ENCODE measurements at regions not wholly inside any gene's neighbourhood (a gene's known extent, or its start where the extent isn't known, plus 50 kb on each side); places are given as distances from the start of the nearest gene placed in this dataset.

DNA sequence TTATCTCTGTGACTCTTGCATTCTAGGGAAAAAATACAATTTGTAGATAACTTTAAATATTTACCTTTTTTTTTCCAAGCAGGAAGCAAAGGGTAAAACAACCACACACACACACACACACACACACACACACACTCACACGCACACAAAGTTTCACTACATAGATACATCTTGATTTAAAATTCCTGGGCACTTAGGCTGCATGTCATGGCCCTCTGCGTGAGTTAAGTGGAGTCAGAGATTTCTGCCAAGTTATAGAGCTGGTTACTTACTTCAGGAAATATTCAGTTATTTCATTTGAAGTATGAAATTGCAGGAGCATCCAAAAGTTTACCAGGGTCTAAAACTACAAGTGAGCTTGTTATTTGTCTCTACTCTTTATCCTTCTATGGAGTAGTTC is 612.0 kb downstream of the IRS1 start:
- Histone ChIP-seq H3K9ac (ENCODE audit: low read depth in 2 of 2, low read length in 2 of 2) (no peak overlapping the region), H3K9me3 (no peaks in the 10 kb centered on the region), H3K4me1 (no peaks in the 10 kb centered on the region), H3K4me3 (no peak overlapping the region), H3K27me3 (no peaks in the 10 kb centered on the region), H3K27ac (no peak overlapping the region), H3K36me3 (no peaks in the 10 kb centered on the region)
- no peak for DNase-seq
- intact Hi-C loops (cut with DNase I): no loop called here
- TF ChIP-seq, protein P1, sequence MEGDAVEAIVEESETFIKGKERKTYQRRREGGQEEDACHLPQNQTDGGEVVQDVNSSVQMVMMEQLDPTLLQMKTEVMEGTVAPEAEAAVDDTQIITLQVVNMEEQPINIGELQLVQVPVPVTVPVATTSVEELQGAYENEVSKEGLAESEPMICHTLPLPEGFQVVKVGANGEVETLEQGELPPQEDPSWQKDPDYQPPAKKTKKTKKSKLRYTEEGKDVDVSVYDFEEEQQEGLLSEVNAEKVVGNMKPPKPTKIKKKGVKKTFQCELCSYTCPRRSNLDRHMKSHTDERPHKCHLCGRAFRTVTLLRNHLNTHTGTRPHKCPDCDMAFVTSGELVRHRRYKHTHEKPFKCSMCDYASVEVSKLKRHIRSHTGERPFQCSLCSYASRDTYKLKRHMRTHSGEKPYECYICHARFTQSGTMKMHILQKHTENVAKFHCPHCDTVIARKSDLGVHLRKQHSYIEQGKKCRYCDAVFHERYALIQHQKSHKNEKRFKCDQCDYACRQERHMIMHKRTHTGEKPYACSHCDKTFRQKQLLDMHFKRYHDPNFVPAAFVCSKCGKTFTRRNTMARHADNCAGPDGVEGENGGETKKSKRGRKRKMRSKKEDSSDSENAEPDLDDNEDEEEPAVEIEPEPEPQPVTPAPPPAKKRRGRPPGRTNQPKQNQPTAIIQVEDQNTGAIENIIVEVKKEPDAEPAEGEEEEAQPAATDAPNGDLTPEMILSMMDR (IDR thresholded peaks at IDR 0.05): no peak

DNA sequence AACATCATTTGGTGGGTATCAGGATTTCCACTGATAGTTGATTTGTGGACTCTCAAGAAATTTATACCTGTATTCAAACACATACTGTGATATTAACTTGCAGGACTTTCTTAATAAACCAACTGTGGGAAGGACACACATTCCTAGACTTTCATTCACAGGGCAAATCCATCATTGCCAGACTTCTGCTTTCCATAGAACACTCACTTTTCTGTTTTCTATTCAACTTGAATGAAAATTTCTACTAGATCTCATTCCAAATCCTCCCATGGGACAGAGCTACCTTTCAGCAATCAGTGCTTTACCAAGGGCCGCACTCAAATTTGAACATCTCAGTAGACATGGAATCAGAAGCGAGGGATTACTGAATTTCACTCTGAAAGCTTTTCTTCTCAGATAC is 612.5 kb downstream of the IRS1 start:
- no peaks in the 10 kb centered on the region for H3K9me3 ChIP-seq
- no peaks in the 10 kb centered on the region for H3K36me3 ChIP-seq
- DNase-seq: no peak
- H3K27ac ChIP-seq: no peak overlapping the region
- H3K27me3 ChIP-seq: no peaks in the 10 kb centered on the region
- TF ChIP-seq, protein P1 (IDR thresholded peaks at IDR 0.05): no peak
- intact Hi-C loops (cut with DNase I): no loop called here
- H3K4me1 ChIP-seq: no peaks in the 10 kb centered on the region
- H3K9ac ChIP-seq (ENCODE audit: low read depth in 2 of 2, low read length in 2 of 2): no peak overlapping the region
- no peak overlapping the region for H3K4me3 ChIP-seq

DNA sequence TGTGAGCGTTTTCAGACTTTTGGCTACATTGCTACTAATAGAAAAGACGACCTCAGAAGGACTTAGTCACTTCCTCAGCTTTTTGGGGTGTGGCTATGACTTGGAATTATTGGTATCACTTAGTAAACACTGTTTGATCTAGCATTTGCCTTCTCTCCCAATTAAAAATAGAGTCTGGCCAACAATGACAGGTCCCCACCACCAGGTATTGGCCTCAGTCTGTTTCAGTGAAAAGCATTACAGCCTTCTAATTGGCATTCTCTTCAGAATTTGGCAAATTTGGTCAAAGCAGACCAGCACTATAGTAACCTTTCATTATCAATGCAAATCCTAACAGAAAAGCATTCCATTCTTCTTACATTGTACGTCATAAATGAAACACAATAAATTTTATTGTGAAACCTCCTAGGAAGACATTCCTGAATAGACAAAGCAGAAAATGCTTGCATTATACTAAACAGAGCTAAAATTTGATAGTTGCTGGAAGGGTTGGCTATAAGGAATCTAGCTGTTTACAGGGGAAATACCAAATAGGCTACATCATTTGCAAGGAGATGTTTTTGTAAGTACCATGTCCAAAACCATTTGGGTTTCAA is 613.9 kb downstream of the IRS1 start:
- Histone ChIP-seq H3K9ac (ENCODE audit: low read depth in 2 of 2, low read length in 2 of 2) (no peak overlapping the region), H3K27me3 (no peaks in the 10 kb centered on the region), H3K36me3 (no peaks in the 10 kb centered on the region), H3K4me1 (no peaks in the 10 kb centered on the region), H3K27ac (peak overlapping the region; percentile 11), H3K9me3 (no peaks in the 10 kb centered on the region), H3K4me3 (no peak overlapping the region)
- DNase-seq: no peak
- TF ChIP-seq, protein P1 (IDR thresholded peaks at IDR 0.05): no peak
- intact Hi-C loops (cut with DNase I): no loop called here

DNA sequence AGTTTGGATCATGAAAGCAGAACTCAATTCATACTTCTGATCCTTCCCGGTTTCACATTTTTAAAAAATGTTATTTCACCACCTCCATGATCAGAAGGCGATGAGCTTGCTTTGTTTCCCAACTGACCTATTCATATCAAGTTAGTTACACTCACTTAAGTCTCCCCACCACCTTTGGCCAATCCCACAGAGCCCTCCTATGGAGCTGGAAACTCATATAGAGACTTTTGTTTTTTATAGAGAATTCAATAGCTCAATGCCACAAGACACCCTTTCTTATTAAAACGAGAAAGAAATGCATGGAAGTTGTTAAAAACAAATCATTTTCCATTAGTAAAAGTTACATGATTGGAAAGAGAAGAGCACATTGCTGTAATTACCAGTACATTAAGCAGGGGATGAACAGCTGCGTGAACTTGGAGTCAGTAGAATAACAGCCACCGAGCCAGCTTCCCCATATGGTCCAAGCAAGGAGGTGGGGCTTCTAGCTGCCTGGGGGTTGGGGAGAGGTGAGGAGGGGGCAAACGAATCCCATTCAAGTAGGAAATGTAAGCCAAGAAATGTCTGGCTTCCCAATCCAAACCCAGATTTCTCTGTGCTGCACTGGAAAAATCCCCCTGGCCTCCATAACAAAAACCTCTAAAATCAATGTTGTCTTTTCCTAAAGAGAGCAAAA is 614.5 kb downstream of the IRS1 start:
- intact Hi-C loops (cut with DNase I): no loop called here
- H3K9me3 ChIP-seq: no peaks in the 10 kb centered on the region
- TF ChIP-seq, protein P1 (IDR thresholded peaks at IDR 0.05): no peak
- H3K27me3 ChIP-seq: no peaks in the 10 kb centered on the region
- peak overlapping the region; percentile 11 for H3K27ac ChIP-seq
- H3K9ac ChIP-seq (ENCODE audit: low read depth in 2 of 2, low read length in 2 of 2): no peak overlapping the region
- no peak overlapping the region for H3K4me3 ChIP-seq
- no peaks in the 10 kb centered on the region for H3K4me1 ChIP-seq
- no peaks in the 10 kb centered on the region for H3K36me3 ChIP-seq
- no peak for DNase-seq

DNA sequence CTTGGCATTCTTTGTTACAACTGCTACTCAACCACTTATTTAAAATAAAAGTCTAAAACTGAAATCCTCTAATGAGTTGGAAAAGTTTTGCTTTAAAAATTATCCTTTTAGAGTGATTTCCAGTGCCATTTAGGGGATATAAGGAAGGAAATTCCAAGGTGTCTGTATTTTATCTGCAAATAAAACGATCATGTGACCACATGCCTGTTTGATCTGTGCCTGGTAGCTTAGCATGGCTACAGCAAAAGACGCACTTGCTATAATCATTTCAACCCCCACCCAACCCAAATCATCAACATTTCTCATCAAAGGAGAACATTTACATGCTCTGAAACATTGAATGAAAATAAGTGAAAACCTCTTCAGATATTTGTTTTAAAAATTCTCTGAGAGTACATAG is 615.1 kb downstream of the IRS1 start:
- Histone ChIP-seq H3K36me3 (no peaks in the 10 kb centered on the region), H3K4me1 (no peaks in the 10 kb centered on the region), H3K27me3 (no peaks in the 10 kb centered on the region), H3K9me3 (no peaks in the 10 kb centered on the region), H3K4me3 (no peak overlapping the region), H3K9ac (ENCODE audit: low read depth in 2 of 2, low read length in 2 of 2) (no peak overlapping the region), H3K27ac (no peak overlapping the region)
- TF ChIP-seq, protein P1 (IDR thresholded peaks at IDR 0.05): no peak
- no peak for DNase-seq
- intact Hi-C loops (cut with DNase I): no loop called here
